Epidermal melanocyte (primary cell): ENCODE measurements at regions not wholly inside any gene's neighbourhood (a gene's known extent, or its start where the extent isn't known, plus 50 kb on each side); places are given as distances from the start of the nearest gene placed in this dataset.
"Not testable (repeated sequence)": the region's sequence is repeated elsewhere in the genome, so short reads cannot be mapped to it uniquely, and the experiment has no call there.

Experiments used
- DNase-seq: peaks from one replicate; pipeline ENCODE4 v3.0.0; 2011; ENCODE audit warnings: low spot score; ENCODE audit not compliant: insufficient read length

DNA sequence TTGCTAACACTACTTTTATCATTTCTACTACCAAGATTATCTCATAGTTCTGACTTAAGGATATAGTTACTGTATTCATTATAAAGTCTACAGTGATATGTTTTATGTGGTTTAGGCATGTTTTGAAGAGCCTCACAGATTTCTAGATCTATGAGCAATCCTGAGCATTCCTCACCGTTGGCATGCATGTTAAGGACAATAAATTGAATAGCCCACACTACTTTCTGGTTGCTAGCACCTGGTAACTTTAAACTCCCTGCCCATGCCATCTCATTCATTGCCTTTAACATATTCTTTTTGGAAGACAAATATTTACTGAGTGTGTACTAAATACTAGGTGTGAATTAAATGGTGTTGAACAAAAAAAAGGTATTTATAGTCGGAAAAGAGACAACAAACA lies 868.1 kb upstream of the CDH9 start:
- DNase-seq: no peak

DNA sequence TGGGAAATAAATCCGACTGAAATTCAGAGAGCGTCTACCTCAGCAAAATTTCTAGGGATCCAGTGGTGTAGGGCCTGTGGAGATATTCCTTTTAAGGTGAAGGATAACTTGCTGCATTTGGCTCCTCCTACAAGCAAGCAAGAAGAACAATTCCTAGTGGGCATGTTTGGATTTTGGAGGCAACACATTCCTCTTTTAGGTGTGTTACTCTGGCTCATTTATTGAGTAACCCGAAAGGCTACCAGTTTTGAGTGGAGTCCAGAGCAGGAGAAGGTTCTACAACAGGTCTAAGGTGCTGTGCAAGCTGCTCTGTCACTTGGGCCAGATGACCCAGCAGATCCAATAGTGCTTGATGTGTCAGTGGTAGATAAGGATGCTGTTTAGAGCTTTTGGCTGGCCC lies 862.4 kb upstream of the CDH9 start:
- DNase-seq: no peak

DNA sequence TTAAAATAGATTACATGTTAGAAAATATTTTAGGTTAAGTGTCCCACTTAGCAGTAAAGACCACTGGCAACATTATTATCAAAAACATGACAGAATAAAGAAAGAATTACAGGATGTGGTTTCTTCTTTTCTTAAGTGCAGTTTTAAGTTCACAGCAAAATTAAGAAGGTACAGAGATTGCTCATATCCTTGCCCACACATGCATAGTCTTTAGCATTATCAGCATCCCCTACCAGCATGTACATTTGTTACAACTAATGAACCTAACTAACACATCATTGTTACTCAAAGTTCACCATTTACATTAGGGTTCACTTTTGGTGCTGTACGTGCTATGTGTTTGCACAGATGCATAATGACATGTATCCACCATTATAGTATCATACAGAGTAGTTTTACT lies 837.7 kb upstream of the CDH9 start:
- DNase-seq: no peak

DNA sequence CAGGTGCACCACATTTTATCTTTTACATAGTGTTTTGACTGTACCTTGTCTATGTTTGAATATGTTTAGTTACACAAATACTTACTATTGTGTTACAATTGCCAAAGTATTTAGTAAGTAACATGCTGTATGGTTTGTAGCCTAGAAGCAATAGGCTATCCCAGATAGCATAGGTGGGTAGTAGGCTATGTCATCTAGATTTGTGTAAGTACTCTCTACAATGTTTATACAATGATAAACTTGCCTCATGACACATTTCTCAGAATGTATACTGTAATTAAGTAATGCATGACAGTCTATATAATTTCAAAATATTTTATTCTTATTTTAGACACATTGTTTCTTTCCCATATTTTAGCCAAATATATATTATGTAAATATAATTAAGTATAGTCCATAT lies 836.8 kb upstream of the CDH9 start:
- DNase-seq: no peak

DNA sequence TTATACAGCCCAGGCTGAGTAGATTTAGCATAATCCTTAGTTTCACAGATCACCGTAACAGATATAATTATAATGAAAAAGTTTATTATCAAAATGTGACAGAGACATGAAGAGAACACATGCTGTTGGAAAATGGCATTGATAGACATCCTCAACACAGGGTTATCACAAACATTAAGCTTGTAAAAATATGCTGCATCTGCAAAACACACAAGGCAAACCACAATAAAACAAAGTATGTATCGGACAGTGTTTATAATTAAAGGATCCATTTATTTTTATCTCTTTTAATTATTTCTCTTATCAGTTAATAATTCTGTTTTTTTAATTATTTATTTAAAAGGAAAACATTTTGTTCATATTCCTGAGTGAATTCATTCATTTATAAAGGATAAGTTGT lies 829.9 kb upstream of the CDH9 start:
- DNase-seq: no peak

DNA sequence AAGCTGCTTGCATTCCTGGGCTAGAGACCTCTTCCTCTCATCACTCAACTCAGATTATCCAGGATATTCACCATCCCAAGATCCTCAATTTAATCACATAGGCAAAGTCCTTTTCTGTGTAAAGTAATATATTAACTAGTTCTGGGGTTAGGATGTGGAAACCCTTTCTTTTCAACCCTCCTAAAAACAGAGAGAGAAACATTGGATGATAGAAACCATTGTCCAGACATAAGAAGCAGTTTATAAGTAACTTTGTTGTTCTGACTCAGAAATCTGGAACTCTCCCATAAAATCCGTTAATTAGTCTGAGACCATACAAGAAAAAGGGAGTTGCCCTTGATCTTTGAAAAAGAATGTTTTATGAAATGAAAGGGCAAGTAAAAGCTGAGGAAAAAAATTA lies 817.1 kb upstream of the CDH9 start:
- no peak for DNase-seq

DNA sequence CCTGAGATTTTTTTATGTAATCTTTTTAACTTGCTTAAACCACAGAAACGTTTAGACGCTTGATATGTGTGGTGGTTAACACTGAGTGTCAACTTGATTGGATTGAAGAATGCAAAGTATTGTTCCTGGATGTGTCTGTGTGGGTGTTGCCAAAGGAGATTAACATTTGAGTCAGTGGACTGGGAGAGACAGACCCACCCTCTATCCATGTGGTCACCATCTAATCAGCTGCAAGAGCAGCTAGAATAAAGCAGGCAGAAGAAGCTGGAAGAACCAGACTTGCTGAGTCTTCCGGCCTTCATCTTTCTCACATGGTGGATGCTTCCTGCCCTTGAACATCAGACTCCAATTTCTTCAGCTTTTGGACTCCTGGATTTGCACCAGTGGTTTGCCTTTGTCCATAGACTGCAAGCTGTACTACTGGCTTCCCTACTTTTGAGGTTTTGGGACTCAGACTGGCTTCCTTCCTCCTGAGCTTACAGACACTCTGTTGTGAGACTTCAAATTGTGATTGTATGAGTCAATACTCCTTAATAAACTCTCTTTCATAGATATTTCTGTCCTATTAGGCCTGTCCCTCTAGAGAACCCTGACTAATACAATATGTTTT lies 816.0 kb upstream of the CDH9 start:
- no peak for DNase-seq

DNA sequence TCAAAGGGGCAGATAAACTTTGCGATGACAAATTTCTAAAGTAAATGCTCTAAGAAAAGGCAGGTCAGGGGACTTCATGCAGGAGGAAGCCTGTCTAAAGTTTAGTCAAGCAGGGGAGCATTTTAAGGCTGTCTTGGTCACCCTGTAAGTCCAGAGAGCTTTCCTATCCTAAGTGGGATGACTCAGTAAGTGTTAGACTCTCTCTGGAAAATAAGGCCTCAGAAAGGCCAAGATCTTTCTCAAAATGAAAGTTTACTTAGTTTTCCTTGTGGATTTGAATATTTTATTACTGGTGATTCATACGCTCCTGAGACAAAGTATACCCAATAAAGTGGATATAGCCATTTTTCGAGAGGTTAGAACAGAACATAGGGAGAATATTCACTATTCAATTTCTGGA lies 806.9 kb upstream of the CDH9 start:
- no peak for DNase-seq

DNA sequence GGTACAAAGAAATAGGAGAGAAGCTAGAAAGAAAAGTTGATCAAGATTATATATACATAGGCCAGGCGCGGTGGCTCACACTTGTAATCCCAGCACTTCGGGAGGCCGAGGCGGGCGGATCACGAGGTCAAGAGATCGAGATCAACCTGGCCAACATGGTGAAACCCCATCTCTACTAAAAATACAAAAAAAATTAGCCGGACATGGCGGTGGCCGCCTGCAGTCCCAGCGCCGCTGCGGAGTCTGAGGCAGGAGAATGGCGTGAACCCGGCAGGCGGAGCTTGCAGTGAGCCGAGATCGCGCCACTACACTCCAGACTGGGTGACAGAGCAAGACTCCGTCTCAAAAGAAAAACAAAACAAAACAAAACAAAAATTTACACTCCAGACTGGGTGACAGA lies 798.3 kb upstream of the CDH9 start:
- DNase-seq: not testable (repeated sequence)

DNA sequence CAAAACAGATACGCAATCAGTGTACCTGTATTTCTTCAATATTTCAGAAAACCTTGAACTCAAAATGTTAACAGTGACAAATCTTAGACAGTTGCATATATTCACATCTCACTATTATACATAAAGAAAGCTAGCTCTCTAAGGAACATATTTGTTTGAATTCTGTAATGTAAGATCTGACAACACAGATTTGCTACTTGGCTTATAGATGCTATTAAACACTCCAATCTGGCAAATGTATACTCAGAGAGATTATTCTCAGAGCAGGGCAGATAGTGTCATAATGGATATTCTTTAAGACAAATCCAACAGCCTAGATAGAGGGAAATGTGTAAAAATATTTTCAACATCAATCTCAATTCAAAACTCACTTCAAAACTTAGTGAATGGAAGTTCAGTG lies 794.5 kb upstream of the CDH9 start:
- DNase-seq: no peak

DNA sequence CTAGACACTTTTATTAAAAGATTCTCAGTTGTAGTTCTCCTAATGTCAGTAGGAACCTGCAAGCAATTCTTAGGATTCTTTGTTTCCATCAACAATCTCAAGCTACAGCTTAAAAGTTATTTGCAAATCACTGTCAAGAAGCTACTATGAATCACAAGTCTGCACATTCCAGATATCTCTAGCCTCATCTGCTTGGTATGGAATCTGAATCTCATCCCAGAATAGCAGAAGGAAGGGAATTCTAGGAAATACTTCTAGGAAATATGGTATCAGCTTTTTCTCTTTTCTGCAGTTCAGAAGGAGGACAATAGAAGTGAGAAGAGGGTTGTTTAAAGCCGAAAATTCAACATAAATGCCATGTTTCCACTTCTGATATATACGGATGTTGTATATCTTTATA lies 792.2 kb upstream of the CDH9 start:
- DNase-seq: no peak

DNA sequence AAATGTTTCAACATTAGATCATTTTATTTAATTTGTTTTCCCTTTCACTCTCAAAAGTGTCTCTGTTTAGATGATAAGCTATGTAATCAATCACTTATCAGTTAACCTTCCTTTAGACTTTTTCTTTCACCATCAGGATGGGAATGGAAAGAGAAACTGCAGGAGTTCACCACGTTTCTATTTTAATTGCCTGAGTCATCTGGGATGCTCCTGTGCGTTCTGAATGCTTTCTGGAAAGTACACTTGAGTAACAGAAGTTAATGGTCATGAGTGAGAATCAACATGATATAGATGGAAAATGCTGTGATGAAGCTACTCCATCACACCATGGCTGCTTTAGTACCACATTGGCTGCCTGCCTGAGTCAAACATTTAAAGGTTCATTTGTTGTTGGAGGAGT lies 783.3 kb upstream of the CDH9 start:
- DNase-seq: no peak

DNA sequence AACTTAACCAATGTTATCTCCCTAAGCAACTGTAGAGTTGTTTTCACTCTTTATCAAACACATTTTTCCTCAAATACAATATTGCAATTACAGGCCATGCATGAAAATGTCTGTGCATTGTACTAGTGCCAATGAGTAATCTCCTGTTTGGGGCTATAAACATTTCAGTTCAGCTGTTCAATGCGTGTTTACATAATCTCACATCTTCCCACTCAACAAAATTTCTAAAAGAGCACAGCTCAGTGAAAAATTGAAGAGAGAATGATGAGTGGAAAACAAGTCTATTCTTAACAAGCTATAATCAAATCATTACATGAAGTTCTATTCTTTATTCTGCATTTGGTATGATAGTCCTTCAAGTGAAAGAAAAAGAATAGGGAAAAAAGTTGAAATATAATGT lies 780.5 kb upstream of the CDH9 start:
- no peak for DNase-seq

DNA sequence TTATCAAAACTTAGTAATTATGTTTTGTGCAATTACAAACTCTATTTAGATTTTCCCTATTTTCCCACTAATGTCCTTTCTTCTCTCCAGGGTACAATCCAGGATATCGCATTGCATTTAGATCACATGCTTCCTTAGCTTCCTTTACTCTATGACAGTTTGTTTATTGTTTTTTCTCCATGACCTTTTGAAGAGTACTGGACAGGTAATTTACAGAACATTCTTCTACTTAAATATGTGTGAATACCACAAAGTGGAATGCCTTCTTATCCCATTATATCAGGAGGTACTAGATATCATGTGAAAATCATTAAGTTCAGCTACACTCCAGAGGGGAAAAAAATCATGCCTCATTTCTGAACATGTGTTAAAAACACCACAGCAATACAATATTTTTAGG lies 776.6 kb upstream of the CDH9 start:
- DNase-seq: no peak

DNA sequence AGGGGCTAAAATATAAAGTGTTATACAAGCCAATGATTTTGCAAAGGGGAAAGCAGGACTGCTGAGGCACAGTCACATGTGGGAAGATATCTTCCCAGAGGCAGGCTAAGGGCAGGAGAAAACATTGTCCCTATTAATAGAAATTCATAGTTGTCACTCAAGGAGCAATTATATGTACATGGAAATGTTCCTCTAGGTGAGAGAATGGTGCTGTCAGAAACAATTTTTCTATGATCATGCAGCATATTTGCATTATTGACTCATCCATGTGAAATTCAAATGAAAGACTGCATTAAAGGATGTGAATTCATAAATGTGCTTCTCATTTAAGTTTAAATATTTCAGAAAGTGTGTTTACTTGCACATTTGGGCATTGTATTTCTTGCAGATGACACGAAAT lies 775.9 kb upstream of the CDH9 start:
- no peak for DNase-seq

DNA sequence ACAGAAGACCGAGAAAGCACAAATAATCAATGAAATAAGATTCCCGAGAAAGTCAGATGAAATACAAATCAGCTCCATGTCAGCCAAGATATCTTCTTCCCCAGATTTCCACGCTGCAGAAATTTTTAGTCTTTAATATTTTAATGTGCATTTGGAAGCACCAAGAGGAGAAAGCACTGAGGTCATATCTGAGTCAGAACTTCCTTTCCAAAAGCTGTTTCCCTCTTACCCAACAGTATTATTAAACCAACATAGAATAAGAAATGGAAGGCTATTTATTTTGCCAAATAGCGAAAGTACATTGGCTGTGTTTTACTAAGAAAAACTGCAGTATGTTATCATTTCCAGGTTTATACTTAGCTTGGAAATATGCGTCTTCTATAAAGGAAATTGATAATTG lies 772.1 kb upstream of the CDH9 start:
- no peak for DNase-seq

DNA sequence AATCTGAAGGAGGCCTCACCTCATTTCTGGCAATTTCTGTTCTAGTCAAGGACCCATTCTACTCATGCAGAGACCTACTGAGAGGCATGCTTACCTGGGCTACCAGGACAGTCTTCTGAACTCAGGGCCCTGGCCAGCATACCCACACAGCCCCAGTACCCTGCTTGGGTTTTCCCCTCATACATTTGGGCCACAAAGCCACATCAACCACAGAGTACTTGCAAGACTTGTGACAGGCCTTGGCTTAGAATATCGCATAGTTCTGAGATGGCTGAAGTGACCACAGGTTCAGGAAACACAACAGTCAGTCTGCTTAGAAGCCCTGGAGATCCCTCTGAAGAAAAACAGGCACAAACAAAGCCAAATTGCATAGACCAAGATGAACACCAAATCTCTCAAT lies 758.8 kb upstream of the CDH9 start:
- DNase-seq: no peak

DNA sequence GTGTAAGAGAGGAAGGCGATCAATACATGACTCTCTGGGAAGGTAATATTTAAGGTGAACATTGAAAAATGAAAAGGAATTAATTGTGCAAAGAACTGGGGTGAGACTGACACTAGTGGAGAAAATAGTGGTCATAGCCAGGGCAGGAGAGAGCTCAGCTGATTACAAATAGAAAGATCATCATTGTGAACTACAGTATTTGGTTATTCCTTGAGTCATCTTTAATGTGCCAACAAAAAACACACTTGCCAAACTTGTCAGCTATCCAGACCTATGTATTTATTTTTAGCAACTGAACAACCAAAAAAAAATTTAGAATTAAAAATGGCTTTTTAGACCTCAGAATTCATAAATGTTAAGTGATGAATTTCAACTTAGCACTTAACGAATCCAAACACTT lies 749.8 kb upstream of the CDH9 start:
- DNase-seq: no peak

DNA sequence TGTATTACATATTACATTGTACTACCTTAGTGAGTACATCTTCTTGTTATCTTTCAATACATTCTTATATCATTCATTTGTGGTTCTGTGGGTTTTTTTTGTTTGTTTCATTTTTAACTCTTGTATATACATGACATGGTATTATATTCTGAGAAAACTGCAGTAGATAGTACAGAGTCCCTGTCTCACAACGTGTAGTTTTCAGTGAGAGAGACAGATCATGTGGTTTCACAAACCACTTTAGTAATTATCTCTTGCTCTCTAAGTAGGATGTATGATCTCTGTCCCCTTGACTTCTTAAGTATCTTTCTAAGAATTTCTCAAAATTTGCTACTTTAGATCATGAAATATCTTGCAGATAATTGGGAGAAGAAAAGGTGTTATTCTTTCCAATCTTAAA lies 745.9 kb upstream of the CDH9 start:
- DNase-seq: no peak

DNA sequence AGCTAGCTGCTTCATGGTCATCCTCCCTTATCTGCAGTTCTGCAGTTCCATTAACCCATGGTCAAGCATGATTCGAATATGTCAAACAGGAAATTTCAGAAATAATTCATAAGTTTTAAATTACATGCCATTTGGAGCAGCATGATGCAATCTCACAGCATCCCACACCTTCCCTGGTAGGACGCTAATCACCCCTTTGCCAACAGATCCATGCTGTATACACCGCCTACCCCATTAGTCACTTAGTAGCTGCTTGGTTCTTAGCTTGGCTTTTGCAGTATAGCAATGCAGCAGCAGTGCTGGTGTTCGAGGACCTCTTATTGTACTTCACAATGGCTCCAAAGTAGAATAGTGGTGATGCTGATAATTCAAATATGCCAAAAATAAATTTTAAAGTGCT lies 739.7 kb upstream of the CDH9 start:
- no peak for DNase-seq

DNA sequence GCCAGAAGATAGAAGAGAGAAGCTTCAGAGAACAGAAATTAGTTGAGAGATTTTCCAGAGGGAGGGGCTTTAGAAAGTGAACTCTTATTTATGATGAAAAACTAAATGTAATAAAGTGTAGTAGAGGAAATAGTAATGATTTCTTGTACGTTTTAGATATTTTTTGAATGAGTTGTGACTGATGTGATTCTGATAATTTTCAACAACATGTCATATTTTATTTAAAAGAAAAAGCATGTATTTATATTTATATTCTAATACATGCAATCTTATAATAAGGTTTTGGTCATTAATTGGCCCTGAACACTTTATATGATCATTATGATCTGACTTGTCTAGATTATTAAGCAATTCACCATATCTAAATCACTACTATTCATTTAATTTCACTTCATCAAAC lies 735.2 kb upstream of the CDH9 start:
- DNase-seq: no peak

DNA sequence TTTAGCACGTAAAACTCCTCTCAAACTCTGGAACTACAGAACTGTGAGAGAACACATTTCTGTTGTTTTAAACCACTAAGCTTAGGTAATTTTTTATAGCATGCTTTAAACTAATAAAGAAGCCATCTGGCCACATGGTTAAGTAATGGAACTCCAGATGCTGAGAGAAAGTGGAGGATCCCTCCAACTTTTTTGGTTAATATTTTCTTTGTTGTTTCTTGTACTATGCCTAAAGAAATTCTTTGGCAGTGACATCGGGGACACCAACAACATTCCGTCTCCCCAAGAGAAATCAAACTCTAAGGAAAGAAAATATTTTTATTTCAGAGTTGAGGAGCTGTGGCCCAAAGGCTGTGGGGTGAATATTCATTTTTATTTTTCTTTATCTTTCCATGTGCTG lies 734.8 kb upstream of the CDH9 start:
- DNase-seq: no peak

DNA sequence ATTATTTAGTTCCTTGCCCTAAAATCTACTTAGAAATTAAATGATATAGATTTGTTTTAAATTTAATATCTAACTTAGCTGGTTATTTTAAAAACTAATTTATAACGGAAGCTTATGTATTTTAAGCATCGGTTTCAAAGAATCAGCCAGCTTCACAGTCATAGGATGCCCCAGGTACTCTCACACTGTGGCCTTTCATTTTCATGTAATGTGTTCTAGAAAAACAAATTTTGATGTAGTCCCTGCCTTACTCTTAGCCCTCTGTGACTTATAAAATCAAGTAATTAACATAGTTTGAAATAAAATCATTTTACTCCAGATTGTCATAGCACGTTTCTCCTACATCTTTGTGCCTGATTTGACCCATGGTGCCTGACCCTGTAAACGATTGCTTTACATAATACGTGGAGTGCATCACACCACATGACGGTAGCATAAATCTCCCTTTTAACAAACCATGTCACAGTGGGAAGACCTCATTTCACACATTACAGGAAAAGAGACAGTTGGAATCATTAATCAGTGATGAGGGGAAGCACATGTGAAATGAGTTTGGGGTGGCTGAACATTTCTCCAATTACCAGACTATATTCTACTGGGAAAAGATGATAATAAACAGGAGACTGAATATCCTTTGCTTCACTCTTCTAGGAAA lies 731.5 kb upstream of the CDH9 start:
- no peak for DNase-seq

DNA sequence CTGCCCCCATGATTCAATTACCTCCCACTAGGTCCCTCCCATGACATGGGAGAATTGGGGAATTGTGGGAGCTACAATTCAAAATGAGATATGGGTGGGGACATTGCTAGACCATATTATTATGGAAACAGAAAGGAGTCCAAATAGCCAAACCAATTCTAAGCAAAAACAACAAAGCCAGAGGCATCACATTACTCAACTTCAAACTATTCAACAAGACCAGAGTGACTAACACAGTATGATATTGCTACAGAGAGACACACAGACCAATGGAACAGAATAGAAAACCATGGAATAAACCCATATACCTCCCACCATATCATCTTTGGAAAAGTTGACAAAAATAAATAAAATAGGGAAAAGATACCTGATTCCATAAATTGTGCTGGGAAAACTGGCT lies 710.5 kb upstream of the CDH9 start:
- DNase-seq: no peak
